ENCODE measurements at regions not wholly inside any gene's neighbourhood (a gene's known extent, or its start where the extent isn't known, plus 50 kb on each side); places are given as distances from the start of the nearest gene placed in this dataset.

GRCh38 chr16:65975049-65975708 lies 391.3 kb upstream of the CDH5 start:
- TF ChIP-seq ZBTB7A (IDR thresholded peaks at IDR 0.05; ENCODE audit: low read depth) = no peak
- 0 out of 2 replicates have a peak, but pooled peaks have one; percentile 22 for TF ChIP-seq MAX (IDR thresholded peaks at IDR 0.05)

GRCh38 chr16:65967376-65967775 lies 399.1 kb upstream of the CDH5 start:
- TF ChIP-seq TEAD4 (IDR thresholded peaks at IDR 0.05) (no peak), NFIC (IDR thresholded peaks at IDR 0.05) (no peak), ZBTB7A (IDR thresholded peaks at IDR 0.05; ENCODE audit: low read depth) (no peak), YY1 (IDR thresholded peaks at IDR 0.05; ENCODE audit: low read depth) (no peak), EP300 (IDR thresholded peaks at IDR 0.05; ENCODE audit: borderline replicate concordance) (no peak), TAF1 (IDR thresholded peaks at IDR 0.05; ENCODE audit: low read depth) (no peak), TCF12 (IDR thresholded peaks at IDR 0.05; ENCODE audit: low read depth) (no peak), CREB1 (IDR thresholded peaks at IDR 0.05; ENCODE audit: low read depth) (no peak), USF1 (IDR thresholded peaks at IDR 0.05) (no peak), MAX (IDR thresholded peaks at IDR 0.05) (no peak)

GRCh38 chr16:65965628-65966027 lies 400.9 kb upstream of the CDH5 start:
- TF ChIP-seq CEBPB (IDR thresholded peaks at IDR 0.05) = no peak
- TF ChIP-seq FOXM1 (IDR thresholded peaks at IDR 0.05; ENCODE audit: borderline replicate concordance, low read depth) = no peak
- no peak for TF ChIP-seq USF1 (IDR thresholded peaks at IDR 0.05)
- TF ChIP-seq MAX (IDR thresholded peaks at IDR 0.05) = no peak
- TF ChIP-seq YY1 (IDR thresholded peaks at IDR 0.05; ENCODE audit: low read depth) = no peak
- TF ChIP-seq NFIC (IDR thresholded peaks at IDR 0.05) = no peak
- TF ChIP-seq CREB1 (IDR thresholded peaks at IDR 0.05; ENCODE audit: low read depth) = no peak
- TF ChIP-seq EP300 (IDR thresholded peaks at IDR 0.05; ENCODE audit: borderline replicate concordance) = no peak
- no peak for TF ChIP-seq RAD21 (IDR thresholded peaks at IDR 0.05; ENCODE audit: low read depth)
- TF ChIP-seq TAF1 (IDR thresholded peaks at IDR 0.05; ENCODE audit: low read depth) = no peak
- TF ChIP-seq EGR1 (IDR thresholded peaks at IDR 0.05) = no peak
- no peak for TF ChIP-seq ZBTB7A (IDR thresholded peaks at IDR 0.05; ENCODE audit: low read depth)

- TF ChIP-seq USF1 (IDR thresholded peaks at IDR 0.05) = no peak
- no peak for TF ChIP-seq TAF1 (IDR thresholded peaks at IDR 0.05; ENCODE audit: low read depth)
- TF ChIP-seq CEBPB (IDR thresholded peaks at IDR 0.05) = no peak
- TF ChIP-seq TCF12 (IDR thresholded peaks at IDR 0.05; ENCODE audit: low read depth) = no peak
- no peak for TF ChIP-seq CREB1 (IDR thresholded peaks at IDR 0.05; ENCODE audit: low read depth)
- no peak for TF ChIP-seq FOXM1 (IDR thresholded peaks at IDR 0.05; ENCODE audit: borderline replicate concordance, low read depth)
- no peak for TF ChIP-seq EGR1 (IDR thresholded peaks at IDR 0.05)
- no peak for TF ChIP-seq MAX (IDR thresholded peaks at IDR 0.05)
- TF ChIP-seq NFIC (IDR thresholded peaks at IDR 0.05) = no peak
- no peak for TF ChIP-seq ZBTB7A (IDR thresholded peaks at IDR 0.05; ENCODE audit: low read depth)
- TF ChIP-seq EP300 (IDR thresholded peaks at IDR 0.05; ENCODE audit: borderline replicate concordance) = no peak
- no peak for TF ChIP-seq RAD21 (IDR thresholded peaks at IDR 0.05; ENCODE audit: low read depth)
- no peak for TF ChIP-seq YY1 (IDR thresholded peaks at IDR 0.05; ENCODE audit: low read depth)
Measured at GRCh38 chr16:65964752-65965151, 401.7 kb upstream of the CDH5 start.

- TF ChIP-seq TEAD4 (IDR thresholded peaks at IDR 0.05) = no peak
- no peak for TF ChIP-seq FOXM1 (IDR thresholded peaks at IDR 0.05; ENCODE audit: borderline replicate concordance, low read depth)
- TF ChIP-seq TAF1 (IDR thresholded peaks at IDR 0.05; ENCODE audit: low read depth) = no peak
- TF ChIP-seq EGR1 (IDR thresholded peaks at IDR 0.05) = no peak
- no peak for TF ChIP-seq REST (IDR thresholded peaks at IDR 0.05; ENCODE audit: low read depth)
- no peak for TF ChIP-seq RAD21 (IDR thresholded peaks at IDR 0.05; ENCODE audit: low read depth)
- TF ChIP-seq NFIC (IDR thresholded peaks at IDR 0.05) = no peak
- TF ChIP-seq ZBTB7A (IDR thresholded peaks at IDR 0.05; ENCODE audit: low read depth) = no peak
Measured at GRCh38 chr16:65961476-65962143, 404.9 kb upstream of the CDH5 start.

GRCh38 chr16:65959983-65960382 lies 406.5 kb upstream of the CDH5 start:
- TF ChIP-seq TAF1 (IDR thresholded peaks at IDR 0.05; ENCODE audit: low read depth) (no peak), NFIC (IDR thresholded peaks at IDR 0.05) (no peak), EGR1 (IDR thresholded peaks at IDR 0.05) (no peak), TEAD4 (IDR thresholded peaks at IDR 0.05) (no peak), USF1 (IDR thresholded peaks at IDR 0.05) (no peak), YY1 (IDR thresholded peaks at IDR 0.05; ENCODE audit: low read depth) (no peak), TCF12 (IDR thresholded peaks at IDR 0.05; ENCODE audit: low read depth) (no peak), RAD21 (IDR thresholded peaks at IDR 0.05; ENCODE audit: low read depth) (no peak), REST (IDR thresholded peaks at IDR 0.05; ENCODE audit: low read depth) (no peak), CEBPB (IDR thresholded peaks at IDR 0.05) (no peak), CREB1 (IDR thresholded peaks at IDR 0.05; ENCODE audit: low read depth) (no peak), ZBTB7A (IDR thresholded peaks at IDR 0.05; ENCODE audit: low read depth) (no peak), MAX (IDR thresholded peaks at IDR 0.05) (no peak), EP300 (IDR thresholded peaks at IDR 0.05; ENCODE audit: borderline replicate concordance) (no peak), FOXM1 (IDR thresholded peaks at IDR 0.05; ENCODE audit: borderline replicate concordance, low read depth) (no peak)

Measured in Ishikawa (cell line).